ENCODE measurements at regions not wholly inside any gene's neighbourhood (a gene's known extent, or its start where the extent isn't known, plus 50 kb on each side); places are given as distances from the start of the nearest gene placed in this dataset.
"Not testable (repeated sequence)": the region's sequence is repeated elsewhere in the genome, so short reads cannot be mapped to it uniquely, and the experiment has no call there.

GRCh38 chr5:18720002-18720401 is 1085.7 kb downstream of the TAF11L14 start:
- Mint-ChIP-seq H3K4me3 (ENCODE audit: unreplicated experiment) (no peak overlapping the region), H3K36me3 (ENCODE audit: unreplicated experiment) (no peaks in the 10 kb centered on the region), H3K9me3 (ENCODE audit: unreplicated experiment) (no peaks in the 10 kb centered on the region), H3K27ac (ENCODE audit: unreplicated experiment) (no peak overlapping the region), H3K27me3 (ENCODE audit: unreplicated experiment) (no peaks in the 10 kb centered on the region), H3K4me1 (ENCODE audit: low read depth, unreplicated experiment) (no peaks in the 10 kb centered on the region)
- no peak for DNase-seq
- no peak for TF ChIP-seq CTCF (IDR thresholded peaks at IDR 0.05; ENCODE audit: partially characterized antibody, unreplicated experiment)

GRCh38 chr5:18732556-18733479 is 1098.6 kb downstream of the TAF11L14 start:
- H3K4me1 Mint-ChIP-seq (ENCODE audit: low read depth, unreplicated experiment) = no peaks in the 10 kb centered on the region

GRCh38 chr5:18736051-18736398 is 1101.8 kb downstream of the TAF11L14 start:
- Mint-ChIP-seq H3K4me3 (ENCODE audit: unreplicated experiment) (no peak overlapping the region), H3K27me3 (ENCODE audit: unreplicated experiment) (no peaks in the 10 kb centered on the region), H3K4me1 (ENCODE audit: low read depth, unreplicated experiment) (no peaks in the 10 kb centered on the region), H3K36me3 (ENCODE audit: unreplicated experiment) (no peaks in the 10 kb centered on the region), H3K9me3 (ENCODE audit: unreplicated experiment) (peaks cover 2% of the 10 kb centered on the region), H3K27ac (ENCODE audit: unreplicated experiment) (no peak overlapping the region)
- DNase-seq = no peak
- no peak for TF ChIP-seq CTCF (IDR thresholded peaks at IDR 0.05; ENCODE audit: partially characterized antibody, unreplicated experiment)

More at GRCh38 chr5:18732556-18733479, 1098.6 kb downstream of the TAF11L14 start:
- H3K27me3 Mint-ChIP-seq (ENCODE audit: unreplicated experiment) = no peaks in the 10 kb centered on the region
- H3K9me3 Mint-ChIP-seq (ENCODE audit: unreplicated experiment) = peaks cover 1% of the 10 kb centered on the region
- no peak overlapping the region for H3K27ac Mint-ChIP-seq (ENCODE audit: unreplicated experiment)
- no peak for DNase-seq
- TF ChIP-seq CTCF (IDR thresholded peaks at IDR 0.05; ENCODE audit: partially characterized antibody, unreplicated experiment) = no peak
- H3K36me3 Mint-ChIP-seq (ENCODE audit: unreplicated experiment) = no peaks in the 10 kb centered on the region
- H3K4me3 Mint-ChIP-seq (ENCODE audit: unreplicated experiment) = no peak overlapping the region

- not testable (repeated sequence) for H3K9me3 Mint-ChIP-seq (ENCODE audit: unreplicated experiment); H3K27me3 Mint-ChIP-seq (ENCODE audit: unreplicated experiment); H3K4me3 Mint-ChIP-seq (ENCODE audit: unreplicated experiment); DNase-seq; H3K4me1 Mint-ChIP-seq (ENCODE audit: low read depth, unreplicated experiment); H3K27ac Mint-ChIP-seq (ENCODE audit: unreplicated experiment); H3K36me3 Mint-ChIP-seq (ENCODE audit: unreplicated experiment)
These were observed 1102.5 kb downstream of the TAF11L14 start for GRCh38 chr5:18736736-18737135.

- Mint-ChIP-seq H3K4me1 (ENCODE audit: low read depth, unreplicated experiment) (no peaks in the 10 kb centered on the region), H3K4me3 (ENCODE audit: unreplicated experiment) (no peak overlapping the region), H3K27me3 (ENCODE audit: unreplicated experiment) (no peaks in the 10 kb centered on the region), H3K27ac (ENCODE audit: unreplicated experiment) (no peak overlapping the region), H3K9me3 (ENCODE audit: unreplicated experiment) (peaks cover 2% of the 10 kb centered on the region), H3K36me3 (ENCODE audit: unreplicated experiment) (no peaks in the 10 kb centered on the region)
- TF ChIP-seq CTCF (IDR thresholded peaks at IDR 0.05; ENCODE audit: partially characterized antibody, unreplicated experiment) = no peak
- DNase-seq = no peak
These were observed 1106.0 kb downstream of the TAF11L14 start for GRCh38 chr5:18740301-18740700.

All from glutamatergic neuron (in vitro differentiated cells).